Hepatocyte (in vitro differentiated cells): ENCODE measurements at regions not wholly inside any gene's neighbourhood (a gene's known extent, or its start where the extent isn't known, plus 50 kb on each side); places are given as distances from the start of the nearest gene placed in this dataset.

Experiments used
- DNase-seq: peaks from one replicate; pipeline ENCODE4 v3.0.0-alpha.2; 2016; ENCODE audit warnings: low spot score
- H2AFZ ChIP-seq: fragments of 200-600 bp; sonication (generic); 2 replicates; pipeline ENCODE4 v1.6.0; 2016; ENCODE audit warnings: antibody characterized with exemption, mild to moderate bottlenecking
- H3K27ac ChIP-seq: fragments of 200-600 bp; sonication (generic); 2 replicates; pipeline ENCODE4 v1.5.1; 2016; ENCODE audit warnings: mild to moderate bottlenecking
- H3K27me3 ChIP-seq: fragments of 200-600 bp; sonication (generic); 2 replicates; pipeline ENCODE4 v1.6.1; 2016
- H3K36me3 ChIP-seq: fragments of 200-600 bp; sonication (generic); replicated peaks from 2 replicates; pipeline ENCODE4 v1.5.1; 2016; ENCODE audit warnings: low read depth; ENCODE audit not compliant: insufficient read depth
- H3K4me1 ChIP-seq: fragments of 200-600 bp; sonication (generic); 2 replicates; pipeline ENCODE4 v1.5.1; 2016; ENCODE audit warnings: mild to moderate bottlenecking, moderate library complexity; ENCODE audit not compliant: insufficient read depth
- H3K4me2 ChIP-seq: fragments of 200-600 bp; sonication (generic); 2 replicates; pipeline ENCODE4 v1.6.0; 2016
- H3K4me3 ChIP-seq: fragments of 200-600 bp; sonication (generic); 2 replicates; pipeline ENCODE4 v1.5.1; 2016; ENCODE audit warnings: mild to moderate bottlenecking
- H3K79me2 ChIP-seq: fragments of 200-600 bp; sonication (generic); 2 replicates; pipeline ENCODE4 v1.6.0; 2017; ENCODE audit warnings: mild to moderate bottlenecking
- H3K9me2 ChIP-seq: fragments of 200-600 bp; sonication (generic); replicated peaks from 2 replicates; pipeline ENCODE4 v1.6.0; 2017; ENCODE audit warnings: mild to moderate bottlenecking; ENCODE audit not compliant: insufficient read depth
- H3K9me3 ChIP-seq: fragments of 200-600 bp; sonication (generic); 2 replicates; pipeline ENCODE4 v1.5.1; 2016; ENCODE audit warnings: low read depth, mild to moderate bottlenecking
- H4K20me1 ChIP-seq: fragments of 200-600 bp; sonication (generic); 2 replicates; pipeline ENCODE4 v1.6.0; 2016; ENCODE audit warnings: mild to moderate bottlenecking; ENCODE audit not compliant: insufficient read depth, poor library complexity, severe bottlenecking
- EZH2 ChIP-seq: fragments of 200-600 bp; sonication (generic); IDR thresholded peaks from 2 replicates; pipeline ENCODE4 v1.6.1; 2016; ENCODE audit warnings: antibody characterized with exemption, mild to moderate bottlenecking, borderline replicate concordance
- EZH2phosphoT487 ChIP-seq: fragments of 200-600 bp; sonication (generic); IDR thresholded peaks from one replicate; pipeline ENCODE4 v1.6.1; 2018; ENCODE audit warnings: antibody characterized with exemption, mild to moderate bottlenecking, low read depth, moderate library complexity; ENCODE audit not compliant: unreplicated experiment, severe bottlenecking
- WGBS: methylation state at CpG from one replicate; pipeline ENCODE4 v1.1.6; 2016; ENCODE audit warnings: low lambda C conversion rate; ENCODE audit errors: missing lambda C conversion rate; 5-methylcytosine and 5-hydroxymethylcytosine counted together
- TF ChIP-seq, protein P1 (sequence below): fragments of 200-600 bp; sonication (generic); IDR thresholded peaks from 2 replicates; pipeline ENCODE4 v1.5.1; 2016; ENCODE audit warnings: antibody characterized with exemption, mild to moderate bottlenecking; ENCODE audit not compliant: poor library complexity

DNA sequence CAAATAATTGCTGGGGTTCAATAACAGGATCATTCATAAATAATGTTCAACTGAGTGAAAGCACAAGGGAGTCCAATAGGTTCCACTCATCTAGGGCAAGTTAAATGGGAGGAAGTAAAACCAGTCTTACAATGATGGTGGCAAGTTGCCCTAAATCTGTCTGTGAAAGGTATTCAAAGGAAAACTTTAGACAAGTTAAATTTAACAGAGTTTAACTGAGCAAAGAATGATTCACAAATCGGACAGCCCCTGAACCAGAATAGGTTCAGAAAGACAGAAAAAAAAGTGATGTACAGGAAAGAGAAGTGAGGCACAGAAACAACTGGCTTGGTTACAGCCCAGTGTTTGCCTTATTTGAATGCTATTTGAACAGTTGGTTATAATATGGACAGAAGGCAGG is 183.5 kb upstream of the ADGRL4 start:
- Histone ChIP-seq H4K20me1 (no peaks in the 10 kb centered on the region), H3K4me3 (no peak overlapping the region), H3K27me3 (no peaks in the 10 kb centered on the region), H3K9me2 (no peaks in the 10 kb centered on the region), H3K79me2 (no peaks in the 10 kb centered on the region), H2AFZ (no peak overlapping the region), H3K4me1 (no peaks in the 10 kb centered on the region), H3K36me3 (no peaks in the 10 kb centered on the region), H3K4me2 (no peak overlapping the region), H3K9me3 (no peaks in the 10 kb centered on the region), H3K27ac (no peak overlapping the region)
- TF ChIP-seq EZH2phosphoT487: no peak
- TF ChIP-seq, protein P1, sequence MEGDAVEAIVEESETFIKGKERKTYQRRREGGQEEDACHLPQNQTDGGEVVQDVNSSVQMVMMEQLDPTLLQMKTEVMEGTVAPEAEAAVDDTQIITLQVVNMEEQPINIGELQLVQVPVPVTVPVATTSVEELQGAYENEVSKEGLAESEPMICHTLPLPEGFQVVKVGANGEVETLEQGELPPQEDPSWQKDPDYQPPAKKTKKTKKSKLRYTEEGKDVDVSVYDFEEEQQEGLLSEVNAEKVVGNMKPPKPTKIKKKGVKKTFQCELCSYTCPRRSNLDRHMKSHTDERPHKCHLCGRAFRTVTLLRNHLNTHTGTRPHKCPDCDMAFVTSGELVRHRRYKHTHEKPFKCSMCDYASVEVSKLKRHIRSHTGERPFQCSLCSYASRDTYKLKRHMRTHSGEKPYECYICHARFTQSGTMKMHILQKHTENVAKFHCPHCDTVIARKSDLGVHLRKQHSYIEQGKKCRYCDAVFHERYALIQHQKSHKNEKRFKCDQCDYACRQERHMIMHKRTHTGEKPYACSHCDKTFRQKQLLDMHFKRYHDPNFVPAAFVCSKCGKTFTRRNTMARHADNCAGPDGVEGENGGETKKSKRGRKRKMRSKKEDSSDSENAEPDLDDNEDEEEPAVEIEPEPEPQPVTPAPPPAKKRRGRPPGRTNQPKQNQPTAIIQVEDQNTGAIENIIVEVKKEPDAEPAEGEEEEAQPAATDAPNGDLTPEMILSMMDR: no peak
- no peak for TF ChIP-seq EZH2
- 93% methylated on average over 1 of the region's 1 CpG for WGBS
- no peak for DNase-seq

DNA sequence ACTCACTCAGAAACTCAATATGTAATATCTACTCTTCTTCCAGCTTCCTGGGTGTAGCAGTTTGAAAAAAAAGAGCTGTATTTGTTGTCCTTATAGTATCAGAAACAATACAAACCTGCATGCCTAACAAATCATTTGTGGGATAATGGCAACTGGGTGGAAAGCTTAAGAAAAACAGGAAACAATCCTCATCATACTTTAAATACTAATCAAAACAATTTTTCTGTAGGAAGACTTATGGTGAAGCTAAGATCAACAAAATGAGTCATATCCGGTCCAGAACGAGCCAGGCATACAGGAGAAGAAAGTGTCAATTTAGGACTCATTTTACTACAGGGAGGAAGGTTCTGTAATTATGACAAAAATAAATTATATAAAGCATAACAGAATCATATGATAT is 181.8 kb upstream of the ADGRL4 start:
- DNase-seq: no peak
- no peak overlapping the region for H3K4me2 ChIP-seq
- H3K79me2 ChIP-seq: no peaks in the 10 kb centered on the region
- no peak overlapping the region for H3K27ac ChIP-seq
- H3K36me3 ChIP-seq: no peaks in the 10 kb centered on the region
- no peaks in the 10 kb centered on the region for H3K27me3 ChIP-seq
- no peak overlapping the region for H2AFZ ChIP-seq
- H3K4me3 ChIP-seq: no peak overlapping the region
- H3K4me1 ChIP-seq: no peaks in the 10 kb centered on the region
- WGBS: 69% methylated on average over 2 of the region's 2 CpGs
- TF ChIP-seq EZH2: no peak
- no peak for TF ChIP-seq EZH2phosphoT487
- TF ChIP-seq, protein P1: no peak
- H3K9me2 ChIP-seq: no peaks in the 10 kb centered on the region
- H4K20me1 ChIP-seq: no peaks in the 10 kb centered on the region
- H3K9me3 ChIP-seq: no peaks in the 10 kb centered on the region

DNA sequence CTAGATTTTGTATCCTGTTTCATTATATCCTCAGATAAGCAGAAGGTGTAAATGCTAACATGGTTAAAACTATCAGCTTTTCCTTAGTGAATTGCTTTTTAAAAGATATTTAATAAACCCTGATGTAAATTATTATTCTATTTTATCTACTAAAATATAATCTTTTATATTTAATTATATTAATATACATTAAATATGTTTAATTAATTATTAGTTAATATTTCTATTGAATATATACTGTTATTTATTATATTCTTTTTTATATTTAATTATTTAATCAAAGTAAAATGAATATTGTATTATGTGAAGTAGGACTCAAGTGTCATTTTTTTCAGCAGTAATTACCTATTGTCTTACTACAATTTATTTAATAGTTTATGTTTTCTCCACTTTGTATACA is 179.7 kb upstream of the ADGRL4 start:
- Histone ChIP-seq H3K36me3 (no peaks in the 10 kb centered on the region), H2AFZ (no peak overlapping the region), H3K27me3 (no peaks in the 10 kb centered on the region), H3K4me3 (no peak overlapping the region), H4K20me1 (no peaks in the 10 kb centered on the region), H3K27ac (no peak overlapping the region), H3K79me2 (no peaks in the 10 kb centered on the region), H3K9me3 (no peaks in the 10 kb centered on the region), H3K4me2 (no peak overlapping the region), H3K4me1 (no peaks in the 10 kb centered on the region), H3K9me2 (no peaks in the 10 kb centered on the region)
- no peak for DNase-seq
- TF ChIP-seq EZH2 (no peak), EZH2phosphoT487 (no peak)
- TF ChIP-seq, protein P1: no peak

DNA sequence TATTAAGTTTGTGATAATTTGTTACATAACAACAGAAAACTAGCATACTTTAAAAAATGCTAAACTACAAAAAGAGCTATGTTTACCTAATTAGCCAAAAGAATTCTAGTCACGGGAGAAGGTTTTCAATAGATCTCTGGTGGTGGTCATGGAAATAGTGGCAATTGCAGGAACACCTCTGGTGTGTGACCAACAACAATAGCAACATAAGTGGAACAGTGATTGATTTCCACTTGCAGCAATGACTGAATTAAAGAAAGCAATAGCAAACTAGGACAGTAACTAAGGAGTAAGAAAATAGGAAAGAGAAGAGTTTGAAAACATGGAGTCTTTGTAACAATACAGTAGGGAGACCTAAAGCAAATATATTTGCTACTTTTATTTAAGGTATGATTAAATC is 171.3 kb upstream of the ADGRL4 start:
- Histone ChIP-seq H2AFZ (no peak overlapping the region), H3K79me2 (no peaks in the 10 kb centered on the region), H3K27me3 (no peaks in the 10 kb centered on the region), H3K27ac (no peak overlapping the region), H4K20me1 (no peaks in the 10 kb centered on the region), H3K4me2 (no peak overlapping the region), H3K4me3 (no peak overlapping the region), H3K9me2 (no peaks in the 10 kb centered on the region), H3K9me3 (no peaks in the 10 kb centered on the region), H3K4me1 (no peaks in the 10 kb centered on the region), H3K36me3 (no peaks in the 10 kb centered on the region)
- DNase-seq: no peak
- no peak for TF ChIP-seq EZH2phosphoT487
- 57% methylated on average over 1 of the region's 1 CpG for WGBS
